MCF 10A (cell line): ENCODE measurements at regions not wholly inside any gene's neighbourhood (a gene's known extent, or its start where the extent isn't known, plus 50 kb on each side); places are given as distances from the start of the nearest gene placed in this dataset.

ENCODE experiments used
- BruUV-seq: library from RNA; stranded (reverse); fragments of 400-500 nt; replicated peaks from 2 replicates; lab custom pipeline; 2021; lab: Mats Ljungman, UMichigan
- CTCF ChIA-PET: fragments of 300-600 bp; sonication (Branson Sonifier 250); formaldehyde crosslinking; extraction: SDS; loops from one replicate; lab custom pipeline; 2021; ENCODE audit warnings: antibody characterized with exemption, inconsistent platforms; lab: Yijun Ruan, JAX
- POLR2A ChIA-PET: fragments of 300-600, 350-650 bp; sonication (Branson Sonifier 250); formaldehyde crosslinking; extraction: SDS; loops from one replicate; lab custom pipeline; 2020; ENCODE audit warnings: antibody characterized with exemption, inconsistent platforms; lab: Yijun Ruan, JAX
- DNase-seq: peaks from one replicate; pipeline ENCODE4 v3.0.0-alpha.2; 2018; ENCODE audit not compliant: unreplicated experiment
- H3K27ac Mint-ChIP-seq: one replicate; pipeline ENCODE4 v1.8.0; 2022; ENCODE audit warnings: mild to moderate bottlenecking, low read depth, mixed read lengths; ENCODE audit not compliant: unreplicated experiment
- H3K27me3 Mint-ChIP-seq: one replicate; pipeline ENCODE4 v1.8.0; 2022; ENCODE audit warnings: mixed read lengths; ENCODE audit not compliant: insufficient read depth, unreplicated experiment
- H3K36me3 Mint-ChIP-seq: one replicate; pipeline ENCODE4 v1.8.0; 2022; ENCODE audit warnings: mild to moderate bottlenecking, moderate library complexity, mixed read lengths; ENCODE audit not compliant: insufficient read depth, unreplicated experiment
- H3K4me1 Mint-ChIP-seq: one replicate; pipeline ENCODE4 v1.8.0; 2022; ENCODE audit warnings: mixed read lengths; ENCODE audit not compliant: insufficient read depth, unreplicated experiment
- H3K4me3 Mint-ChIP-seq: one replicate; pipeline ENCODE4 v1.8.0; 2022; ENCODE audit warnings: mild to moderate bottlenecking, moderate library complexity, mixed read lengths; ENCODE audit not compliant: unreplicated experiment
- H3K9me3 Mint-ChIP-seq: one replicate; pipeline ENCODE4 v1.8.0; 2022; ENCODE audit warnings: mixed read lengths; ENCODE audit not compliant: unreplicated experiment
- intact Hi-C: fragments of 100-400 bp; cut with micrococcal nuclease; formaldehyde crosslinking; loops from 2 replicates; pipeline ENCODE4 v1.14.1; 2022
- TF ChIP-seq, protein P1 (sequence below): fragments of 200-600 bp; IDR thresholded peaks from one replicate; pipeline ENCODE4 v1.8.0; 2022; ENCODE audit warnings: antibody characterized with exemption, mild to moderate bottlenecking; ENCODE audit not compliant: unreplicated experiment

DNA sequence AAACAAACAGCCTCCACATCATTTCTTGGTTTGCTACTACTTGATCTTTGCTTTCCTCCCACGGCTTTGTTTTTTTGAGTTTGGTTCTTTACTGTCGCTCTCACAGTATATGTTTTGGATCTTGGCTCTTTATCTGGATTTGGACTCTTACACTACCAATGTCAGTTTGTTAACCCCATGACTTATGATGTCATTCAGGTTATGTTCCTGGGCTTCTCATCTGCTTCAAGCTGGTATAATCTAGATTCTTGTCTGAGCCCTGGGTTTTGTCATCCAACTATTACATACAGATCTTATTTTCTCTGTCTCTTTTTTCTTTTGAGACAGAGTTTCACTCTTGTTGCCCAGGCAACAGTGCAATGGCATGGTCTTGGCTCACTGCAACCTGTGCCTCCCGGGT lies 482.9 kb upstream of the TEX13C start:
- H3K4me3 Mint-ChIP-seq = no peak overlapping the region
- H3K27ac Mint-ChIP-seq = no peak overlapping the region
- H3K27me3 Mint-ChIP-seq = no peaks in the 10 kb centered on the region
- TF ChIP-seq, protein P1, sequence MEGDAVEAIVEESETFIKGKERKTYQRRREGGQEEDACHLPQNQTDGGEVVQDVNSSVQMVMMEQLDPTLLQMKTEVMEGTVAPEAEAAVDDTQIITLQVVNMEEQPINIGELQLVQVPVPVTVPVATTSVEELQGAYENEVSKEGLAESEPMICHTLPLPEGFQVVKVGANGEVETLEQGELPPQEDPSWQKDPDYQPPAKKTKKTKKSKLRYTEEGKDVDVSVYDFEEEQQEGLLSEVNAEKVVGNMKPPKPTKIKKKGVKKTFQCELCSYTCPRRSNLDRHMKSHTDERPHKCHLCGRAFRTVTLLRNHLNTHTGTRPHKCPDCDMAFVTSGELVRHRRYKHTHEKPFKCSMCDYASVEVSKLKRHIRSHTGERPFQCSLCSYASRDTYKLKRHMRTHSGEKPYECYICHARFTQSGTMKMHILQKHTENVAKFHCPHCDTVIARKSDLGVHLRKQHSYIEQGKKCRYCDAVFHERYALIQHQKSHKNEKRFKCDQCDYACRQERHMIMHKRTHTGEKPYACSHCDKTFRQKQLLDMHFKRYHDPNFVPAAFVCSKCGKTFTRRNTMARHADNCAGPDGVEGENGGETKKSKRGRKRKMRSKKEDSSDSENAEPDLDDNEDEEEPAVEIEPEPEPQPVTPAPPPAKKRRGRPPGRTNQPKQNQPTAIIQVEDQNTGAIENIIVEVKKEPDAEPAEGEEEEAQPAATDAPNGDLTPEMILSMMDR = no peak
- intact Hi-C loops = no loop called here
- H3K4me1 Mint-ChIP-seq = no peaks in the 10 kb centered on the region
- no TSS peak for BruUV-seq
- H3K9me3 Mint-ChIP-seq = no peaks in the 10 kb centered on the region
- POLR2A ChIA-PET = no interaction called here
- no peaks in the 10 kb centered on the region for H3K36me3 Mint-ChIP-seq
- DNase-seq = no peak
- CTCF ChIA-PET = no interaction called here

DNA sequence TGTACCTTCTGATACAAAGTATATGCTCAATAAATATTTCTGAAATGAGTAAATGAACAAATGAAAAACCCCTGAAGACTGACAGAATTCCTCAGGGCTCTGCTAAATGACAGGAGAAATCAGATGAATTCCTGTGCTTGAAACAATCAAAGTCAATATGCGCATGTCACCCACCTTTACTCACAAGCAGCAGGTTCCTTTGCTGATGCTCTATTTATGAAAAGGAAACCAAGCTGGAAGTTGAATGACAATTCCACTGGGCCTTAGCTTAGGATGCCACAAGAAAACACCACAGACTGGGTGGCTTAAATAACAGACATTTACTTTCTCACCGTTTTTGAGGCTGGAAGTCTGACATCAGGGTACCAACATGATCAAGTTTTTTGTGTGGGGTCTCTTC lies 477.5 kb upstream of the TEX13C start:
- no peaks in the 10 kb centered on the region for H3K36me3 Mint-ChIP-seq
- no peak overlapping the region for H3K27ac Mint-ChIP-seq
- H3K4me1 Mint-ChIP-seq = no peaks in the 10 kb centered on the region
- TF ChIP-seq, protein P1 = no peak
- ChIA-PET CTCF (no interaction called here), POLR2A (no interaction called here)
- H3K4me3 Mint-ChIP-seq = no peak overlapping the region
- DNase-seq = no peak
- no peaks in the 10 kb centered on the region for H3K9me3 Mint-ChIP-seq
- no peaks in the 10 kb centered on the region for H3K27me3 Mint-ChIP-seq
- BruUV-seq = no TSS peak
- intact Hi-C loops = no loop called here

DNA sequence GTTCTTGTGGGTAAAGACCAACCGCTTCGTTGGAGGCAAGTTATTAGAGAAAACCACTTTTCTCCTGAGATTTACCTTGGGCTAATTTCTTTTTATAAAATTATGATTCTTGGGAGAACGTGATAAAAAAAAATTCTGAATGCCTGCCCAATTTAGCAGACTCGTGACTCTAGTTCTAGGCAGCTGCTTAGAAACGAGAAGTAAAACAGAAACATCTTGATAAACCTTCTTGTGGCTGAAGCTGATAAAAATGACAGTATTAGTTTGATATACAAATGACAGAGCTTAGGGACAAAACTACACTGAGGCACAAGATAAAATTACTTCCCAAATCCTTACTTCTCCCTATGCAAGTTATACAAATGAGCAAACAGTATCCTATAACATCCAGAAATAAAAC lies 458.9 kb upstream of the TEX13C start:
- Mint-ChIP-seq H3K27me3 (no peaks in the 10 kb centered on the region), H3K4me3 (no peak overlapping the region), H3K4me1 (no peaks in the 10 kb centered on the region), H3K27ac (no peak overlapping the region), H3K36me3 (no peaks in the 10 kb centered on the region), H3K9me3 (peaks cover 18% of the 10 kb centered on the region)
- TF ChIP-seq, protein P1 = no peak
- ChIA-PET POLR2A (no interaction called here), CTCF (no interaction called here)
- no TSS peak for BruUV-seq
- no peak for DNase-seq
- intact Hi-C loops = no loop called here

DNA sequence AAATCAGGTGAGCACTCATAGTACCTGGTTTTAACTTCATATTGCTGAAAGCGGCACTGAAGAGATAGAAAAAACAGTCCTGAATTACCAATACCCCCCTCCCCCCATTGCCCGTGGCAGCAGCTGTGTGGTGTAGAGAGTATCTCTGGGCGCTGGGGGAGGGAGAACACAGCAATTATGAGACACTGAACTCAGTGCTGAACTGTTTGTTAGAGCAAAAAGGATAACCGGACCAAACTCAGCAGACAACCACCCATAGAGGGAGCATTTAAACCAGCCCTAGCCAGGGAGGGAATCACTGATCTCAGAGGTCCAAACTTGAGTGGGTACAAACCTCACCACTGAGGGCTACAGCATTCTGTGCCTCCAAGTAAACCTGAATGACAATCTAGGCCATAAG lies 457.4 kb upstream of the TEX13C start:
- H3K9me3 Mint-ChIP-seq = peaks cover 20% of the 10 kb centered on the region
- no TSS peak for BruUV-seq
- no peak for DNase-seq
- no peaks in the 10 kb centered on the region for H3K36me3 Mint-ChIP-seq
- TF ChIP-seq, protein P1 = no peak
- intact Hi-C loops = no loop called here
- no peak overlapping the region for H3K27ac Mint-ChIP-seq
- H3K4me1 Mint-ChIP-seq = no peaks in the 10 kb centered on the region
- no peak overlapping the region for H3K4me3 Mint-ChIP-seq
- ChIA-PET POLR2A (interaction anchor here (0.7 kb wide), 1 partner anchor 339 kb away, joined by 4 read pairs; no protein-coding TSS in a partner anchor), CTCF (no interaction called here)
- no peaks in the 10 kb centered on the region for H3K27me3 Mint-ChIP-seq
